Neutrophil (primary cell): ENCODE measurements at regions not wholly inside any gene's neighbourhood (a gene's known extent, or its start where the extent isn't known, plus 50 kb on each side); places are given as distances from the start of the nearest gene placed in this dataset.

Experiments
- H3K27ac ChIP-seq: fragments of 200-600 bp; sonication (generic); 2 replicates; pipeline ENCODE4 v1.5.1; 2016; ENCODE audit warnings: mild to moderate bottlenecking, moderate library complexity
- H3K27me3 ChIP-seq: fragments of 200-600 bp; sonication (generic); 2 replicates; pipeline ENCODE4 v1.6.0; 2016; ENCODE audit warnings: mild to moderate bottlenecking
- H3K36me3 ChIP-seq: fragments of 200-600 bp; sonication (generic); 2 replicates; pipeline ENCODE4 v1.5.1; 2017
- H3K4me1 ChIP-seq, 2 experiments: fragments of 200-600 bp in 1 of 2; sonication (generic) in 1 of 2; 1 replicate in 1 of 2; 2 replicates in 1 of 2; pipeline versions ENCODE4 v1.5.1 to v1.6.1; 2013 to 2016; ENCODE audit warnings: low read depth in 1 of 2, low read length in 1 of 2, mild to moderate bottlenecking in 1 of 2, moderate library complexity in 1 of 2; ENCODE audit not compliant: control insufficient read depth in 1 of 2, insufficient read depth in 1 of 2
- H3K4me3 ChIP-seq, 2 experiments: fragments of 200-600 bp in 1 of 2; sonication (generic) in 1 of 2; 1 replicate in 1 of 2; 2 replicates in 1 of 2; pipeline ENCODE4 v1.5.1; 2013 to 2016; ENCODE audit warnings: low read depth in 1 of 2, low read length in 1 of 2, mild to moderate bottlenecking in 1 of 2, moderate library complexity in 1 of 2
- H3K9me3 ChIP-seq: fragments of 200-600 bp; sonication (generic); 2 replicates; pipeline ENCODE4 v1.5.1; 2016
- TF ChIP-seq, protein P1 (sequence below): fragments of 200-600 bp; sonication (generic); IDR thresholded peaks from 2 replicates; pipeline ENCODE4 v1.5.1; 2016; ENCODE audit warnings: antibody characterized with exemption

DNA sequence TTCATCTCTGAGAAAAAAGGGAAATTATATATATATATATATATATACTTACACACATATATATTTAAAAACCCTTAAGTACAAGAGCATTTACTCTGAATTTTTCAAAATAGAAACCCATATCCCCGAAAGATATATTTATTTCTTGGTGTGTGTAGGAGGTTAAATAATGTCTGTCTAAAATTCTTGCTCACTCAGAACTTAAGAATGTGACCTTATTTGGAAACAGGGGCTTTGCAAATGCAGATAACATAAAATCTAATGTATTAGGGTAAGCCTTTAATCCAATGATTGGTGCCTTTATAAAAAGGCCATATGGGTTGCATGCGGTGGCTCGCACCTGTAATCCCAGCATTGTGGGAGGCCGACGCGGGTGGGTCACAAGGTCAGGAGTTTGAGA is 517.3 kb upstream of the TLE4 start:
- TF ChIP-seq, protein P1, sequence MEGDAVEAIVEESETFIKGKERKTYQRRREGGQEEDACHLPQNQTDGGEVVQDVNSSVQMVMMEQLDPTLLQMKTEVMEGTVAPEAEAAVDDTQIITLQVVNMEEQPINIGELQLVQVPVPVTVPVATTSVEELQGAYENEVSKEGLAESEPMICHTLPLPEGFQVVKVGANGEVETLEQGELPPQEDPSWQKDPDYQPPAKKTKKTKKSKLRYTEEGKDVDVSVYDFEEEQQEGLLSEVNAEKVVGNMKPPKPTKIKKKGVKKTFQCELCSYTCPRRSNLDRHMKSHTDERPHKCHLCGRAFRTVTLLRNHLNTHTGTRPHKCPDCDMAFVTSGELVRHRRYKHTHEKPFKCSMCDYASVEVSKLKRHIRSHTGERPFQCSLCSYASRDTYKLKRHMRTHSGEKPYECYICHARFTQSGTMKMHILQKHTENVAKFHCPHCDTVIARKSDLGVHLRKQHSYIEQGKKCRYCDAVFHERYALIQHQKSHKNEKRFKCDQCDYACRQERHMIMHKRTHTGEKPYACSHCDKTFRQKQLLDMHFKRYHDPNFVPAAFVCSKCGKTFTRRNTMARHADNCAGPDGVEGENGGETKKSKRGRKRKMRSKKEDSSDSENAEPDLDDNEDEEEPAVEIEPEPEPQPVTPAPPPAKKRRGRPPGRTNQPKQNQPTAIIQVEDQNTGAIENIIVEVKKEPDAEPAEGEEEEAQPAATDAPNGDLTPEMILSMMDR, result no peak
- Histone ChIP-seq H3K4me1 (no peaks in the 10 kb centered on the region), H3K4me3 (no peak overlapping the region), H3K9me3 (no peaks in the 10 kb centered on the region), H3K27me3 (no peaks in the 10 kb centered on the region), H3K36me3 (no peaks in the 10 kb centered on the region), H3K27ac (no peak overlapping the region)

DNA sequence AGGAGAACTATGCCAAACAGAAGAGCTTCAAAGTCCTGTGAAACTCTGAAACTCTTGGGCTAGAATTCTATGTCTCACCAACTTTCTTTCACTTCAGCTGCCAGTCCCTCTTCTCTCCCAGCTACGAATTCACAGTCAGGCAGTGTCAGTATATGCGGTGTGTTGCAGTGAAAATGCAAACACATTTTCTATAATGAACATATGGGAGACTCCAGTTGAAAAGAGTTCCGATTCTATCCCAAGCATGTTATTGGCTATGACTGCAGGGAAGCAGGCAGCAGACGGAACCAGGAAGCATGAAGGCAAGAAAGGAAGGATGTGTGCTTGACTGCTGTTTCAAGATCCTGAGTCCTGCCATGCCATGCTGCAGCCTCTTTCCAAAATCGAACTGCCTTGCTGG is 515.7 kb upstream of the TLE4 start:
- Histone ChIP-seq H3K9me3 (no peaks in the 10 kb centered on the region), H3K27me3 (no peaks in the 10 kb centered on the region), H3K36me3 (no peaks in the 10 kb centered on the region), H3K27ac (no peak overlapping the region), H3K4me1 (no peaks in the 10 kb centered on the region), H3K4me3 (no peak overlapping the region)
- TF ChIP-seq, protein P1, result no peak

DNA sequence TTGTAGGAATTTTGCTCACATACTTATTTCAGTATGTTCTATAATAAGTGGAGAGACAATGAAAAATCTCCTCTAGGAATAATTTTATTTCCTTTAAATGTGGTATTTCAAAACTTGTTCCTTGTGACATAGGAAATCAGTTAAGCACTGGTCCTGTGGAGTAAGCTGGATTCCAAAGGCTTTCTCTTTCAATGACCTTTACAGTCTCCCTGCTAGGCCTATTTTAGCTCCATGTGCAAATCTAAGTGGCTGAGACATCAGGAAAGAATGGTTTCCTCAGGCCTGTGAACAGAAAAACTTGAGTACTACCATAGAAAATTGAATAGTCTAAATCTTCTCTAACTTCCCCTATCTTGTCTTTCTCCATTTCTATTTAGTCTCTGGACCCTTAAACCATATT is 514.2 kb upstream of the TLE4 start:
- Histone ChIP-seq H3K4me3 (no peak overlapping the region), H3K36me3 (no peaks in the 10 kb centered on the region), H3K27ac (no peak overlapping the region), H3K9me3 (no peaks in the 10 kb centered on the region), H3K4me1 (no peaks in the 10 kb centered on the region), H3K27me3 (no peaks in the 10 kb centered on the region)
- TF ChIP-seq, protein P1, result no peak

DNA sequence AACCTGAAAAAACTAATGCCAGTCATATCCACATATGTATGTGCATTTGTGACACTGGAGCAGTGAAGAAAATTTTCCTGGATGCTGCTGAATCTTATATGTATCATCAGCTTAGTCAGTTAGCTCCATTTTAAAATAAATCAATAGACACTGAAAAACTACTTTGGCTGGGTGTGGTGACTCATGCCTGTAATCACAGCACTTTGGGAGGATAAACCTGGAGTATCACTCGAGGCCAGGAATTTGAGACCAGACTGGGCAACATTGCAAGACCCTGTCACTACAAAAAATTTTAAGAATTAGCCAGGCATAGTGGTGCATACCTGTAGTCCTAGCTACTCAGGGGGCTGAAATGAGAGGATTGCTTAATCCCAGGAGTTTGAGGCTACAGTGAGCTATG is 511.0 kb upstream of the TLE4 start:
- Histone ChIP-seq H3K4me1 (no peaks in the 10 kb centered on the region), H3K27me3 (no peaks in the 10 kb centered on the region), H3K36me3 (no peaks in the 10 kb centered on the region), H3K27ac (no peak overlapping the region), H3K9me3 (no peaks in the 10 kb centered on the region), H3K4me3 (no peak overlapping the region)
- TF ChIP-seq, protein P1, result no peak

DNA sequence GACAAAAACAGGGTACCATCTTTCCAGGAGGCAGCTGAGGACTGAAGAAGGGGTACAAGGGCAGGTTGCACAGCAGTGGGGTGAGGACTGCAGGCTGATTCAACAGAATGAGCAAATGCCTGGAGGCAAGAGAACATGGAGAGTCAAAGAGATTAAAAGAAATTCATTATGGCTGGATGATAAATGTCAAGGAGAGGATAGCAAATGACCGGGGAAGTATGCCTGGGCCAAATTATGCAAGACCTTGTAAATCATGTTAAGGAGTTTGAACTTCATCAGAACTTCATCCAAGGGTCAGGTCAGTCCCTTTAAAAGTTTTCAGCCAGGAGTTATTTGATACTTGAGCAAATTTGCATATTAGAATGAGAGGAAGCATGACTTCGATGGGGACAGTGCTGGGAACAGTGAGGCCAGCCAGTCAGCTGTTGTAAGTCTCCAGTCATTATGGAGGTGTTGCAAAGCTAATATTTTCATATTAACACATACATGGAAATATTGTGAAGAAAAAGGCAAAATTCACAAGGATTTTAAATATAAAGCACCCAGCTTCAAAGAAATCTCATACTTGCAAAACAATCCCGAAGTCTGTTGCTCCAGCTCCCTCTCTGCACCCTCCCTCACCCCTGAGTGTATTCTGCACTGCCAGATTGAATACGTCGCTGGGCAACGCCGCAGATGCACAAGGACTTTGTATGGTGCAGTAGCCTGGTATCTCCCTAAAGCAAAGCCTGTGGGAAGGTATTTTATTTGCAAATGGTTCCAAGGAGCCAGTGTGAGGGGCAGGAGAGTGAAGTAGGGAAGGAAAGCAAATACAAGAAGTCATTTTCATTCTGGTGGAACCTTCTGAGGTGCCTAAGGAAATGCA is 509.8 kb upstream of the TLE4 start:
- no peak overlapping the region for H3K4me3 ChIP-seq
- H3K4me1 ChIP-seq, result no peaks in the 10 kb centered on the region
- H3K27me3 ChIP-seq, result no peaks in the 10 kb centered on the region
- H3K27ac ChIP-seq, result no peak overlapping the region
- TF ChIP-seq, protein P1, result no peak
- no peaks in the 10 kb centered on the region for H3K9me3 ChIP-seq
- H3K36me3 ChIP-seq, result no peaks in the 10 kb centered on the region
